GM18507 (cell line): ENCODE measurements at regions not wholly inside any gene's neighbourhood (a gene's known extent, or its start where the extent isn't known, plus 50 kb on each side); places are given as distances from the start of the nearest gene placed in this dataset.

ENCODE experiments used
- DNase-seq: peaks from one replicate; pipeline ENCODE4 v3.0.0; 2011; ENCODE audit warnings: low read depth; ENCODE audit not compliant: insufficient read length; ENCODE audit errors: extremely low spot score
- FAIRE-seq: peaks from 2 replicates; lab custom pipeline; 2011; peaks lifted over from hg19 to GRCh38; lab: Jason Lieb, UNC

DNA sequence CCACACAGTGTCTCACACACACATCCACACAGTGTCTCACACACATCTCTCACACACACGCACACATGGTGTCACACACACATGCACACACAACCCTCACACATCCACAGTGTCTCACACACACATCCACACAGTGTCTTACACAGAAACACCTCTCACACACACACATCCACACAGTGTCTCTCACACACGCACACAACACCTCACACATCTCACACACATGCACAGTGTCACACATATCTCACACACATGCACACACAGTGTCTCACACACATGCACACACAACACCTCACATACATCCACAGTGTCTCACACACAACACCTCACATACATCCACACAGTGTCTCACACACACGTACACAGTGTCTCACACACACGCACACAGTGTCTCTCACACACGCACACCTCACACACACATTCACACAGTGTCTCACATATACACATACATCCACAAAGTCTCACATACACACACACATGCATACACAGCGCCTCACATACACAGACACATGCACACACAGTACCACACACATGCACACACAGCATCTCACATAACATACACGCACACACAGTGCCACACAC is 473.9 kb upstream of the HS6ST1 start:
- DNase-seq (no peak), FAIRE-seq (peak; percentile 26)

- FAIRE-seq = no peak
Measured at GRCh38 chr2:128793404-128793803, 474.7 kb upstream of the HS6ST1 start.

GRCh38 chr2:128794285-128794684 is 475.6 kb upstream of the HS6ST1 start:
- FAIRE-seq (no peak), DNase-seq (no peak)

More at GRCh38 chr2:128793404-128793803, 474.7 kb upstream of the HS6ST1 start:
- no peak for DNase-seq

- FAIRE-seq = no peak
Measured at GRCh38 chr2:128796321-128796720, 477.7 kb upstream of the HS6ST1 start.

DNA sequence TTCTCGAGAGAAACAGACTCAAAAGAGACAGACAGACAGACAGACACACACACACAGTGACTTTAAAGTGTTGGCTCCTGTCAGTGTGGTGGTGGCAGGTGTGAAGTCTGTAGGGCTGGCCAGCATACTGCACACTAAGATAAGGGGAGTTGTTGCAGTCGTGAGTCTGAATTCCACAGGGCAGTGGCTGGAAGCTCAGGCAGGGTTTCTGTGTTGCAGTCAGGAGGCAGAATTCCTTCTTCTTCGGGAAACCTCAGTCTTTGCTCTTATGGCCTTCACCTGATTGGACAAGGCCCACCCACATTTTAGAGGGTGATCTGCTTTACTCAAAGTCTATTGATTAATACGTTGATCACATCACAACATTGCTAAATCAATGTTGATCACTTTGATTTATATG is 478.4 kb upstream of the HS6ST1 start:
- FAIRE-seq = no peak
- DNase-seq = no peak

More at GRCh38 chr2:128796321-128796720, 477.7 kb upstream of the HS6ST1 start:
- no peak for DNase-seq

DNA sequence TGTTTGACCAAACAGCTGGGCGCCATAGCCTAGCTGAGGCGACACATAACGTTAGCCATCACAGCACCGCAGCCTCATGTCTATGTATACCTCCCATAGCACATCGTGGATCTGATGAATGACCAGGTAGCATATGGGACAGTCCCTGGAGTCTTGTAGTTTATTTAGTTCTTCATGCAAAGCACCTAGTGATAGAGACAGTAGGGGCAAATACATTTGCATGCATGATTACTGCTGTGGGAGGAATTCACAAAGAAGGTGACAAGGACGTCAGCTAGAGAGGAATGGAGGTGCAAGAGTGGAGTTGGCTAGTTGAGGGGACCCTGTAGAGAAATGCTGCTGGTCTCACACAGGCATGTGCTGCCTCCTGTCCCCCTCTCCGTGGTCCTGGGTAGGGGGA is 478.9 kb upstream of the HS6ST1 start:
- FAIRE-seq = peak; percentile 39
- DNase-seq = no peak

DNA sequence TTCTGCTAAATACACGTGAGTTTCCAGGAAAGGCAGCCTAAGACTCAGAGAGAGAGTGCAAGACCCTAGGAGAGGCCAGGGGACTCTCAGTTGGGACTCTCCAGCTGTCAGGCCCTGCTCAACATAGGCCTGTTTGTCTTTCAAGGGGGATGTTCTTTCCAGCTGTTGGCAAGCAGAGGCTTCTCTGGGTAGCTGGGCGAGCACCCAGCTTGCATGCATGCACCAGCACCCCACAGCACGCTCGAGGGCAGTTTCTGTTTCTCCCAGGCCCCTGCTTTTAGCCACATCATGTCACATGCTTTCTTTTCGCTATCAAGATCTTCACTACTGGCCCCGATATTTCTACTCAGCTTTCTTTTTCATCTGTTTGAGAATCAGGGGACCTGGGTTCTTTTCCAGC is 479.3 kb upstream of the HS6ST1 start:
- peak; percentile 62 for FAIRE-seq
- DNase-seq = peak; percentile 12

GRCh38 chr2:128798502-128799283 is 480.0 kb upstream of the HS6ST1 start:
- DNase-seq (no peak), FAIRE-seq (no peak)

GRCh38 chr2:128799284-128799552 is 480.6 kb upstream of the HS6ST1 start:
- DNase-seq (no peak), FAIRE-seq (no peak)

DNA sequence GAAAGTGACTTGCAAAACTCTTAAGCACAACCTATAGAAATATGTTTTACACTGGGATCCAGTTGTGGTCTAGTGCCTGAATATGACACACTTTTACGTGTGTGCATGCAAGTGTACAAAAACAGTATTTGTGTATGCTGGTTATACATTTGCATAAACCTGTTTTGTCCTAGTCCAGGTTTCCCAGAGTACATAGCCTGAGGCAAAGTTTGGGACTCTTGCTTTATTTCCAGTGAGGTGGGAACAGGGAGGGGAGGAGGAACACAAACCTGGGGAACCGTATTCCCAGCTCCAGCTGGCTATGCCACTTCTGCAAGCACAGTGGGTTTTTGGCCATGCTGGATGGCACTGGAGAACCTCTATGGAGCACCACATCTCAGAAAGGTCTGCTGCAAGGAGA is 481.1 kb upstream of the HS6ST1 start:
- FAIRE-seq = no peak
- no peak for DNase-seq

- DNase-seq = no peak
- FAIRE-seq = no peak
Measured at GRCh38 chr2:128801576-128801975, 482.9 kb upstream of the HS6ST1 start.

DNA sequence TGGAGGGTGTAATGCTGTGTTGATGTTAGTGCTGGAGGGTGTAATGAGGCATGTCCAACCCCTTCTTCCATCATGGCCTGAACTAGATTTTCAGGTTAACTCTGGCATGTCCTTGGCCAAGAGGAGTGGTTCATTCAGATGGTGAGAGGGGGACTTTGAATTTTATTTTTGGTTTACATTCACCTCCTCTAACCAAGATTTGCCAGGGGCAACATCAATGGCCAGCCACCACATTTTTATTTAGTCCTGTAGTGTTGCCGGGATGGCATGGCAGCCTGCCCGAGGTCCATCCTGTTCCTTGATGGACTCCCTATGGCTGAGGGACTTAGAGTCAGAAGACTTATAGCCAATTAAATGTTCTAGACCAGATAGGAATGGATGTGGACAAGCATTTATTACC is 484.6 kb upstream of the HS6ST1 start:
- FAIRE-seq (no peak), DNase-seq (no peak)

DNA sequence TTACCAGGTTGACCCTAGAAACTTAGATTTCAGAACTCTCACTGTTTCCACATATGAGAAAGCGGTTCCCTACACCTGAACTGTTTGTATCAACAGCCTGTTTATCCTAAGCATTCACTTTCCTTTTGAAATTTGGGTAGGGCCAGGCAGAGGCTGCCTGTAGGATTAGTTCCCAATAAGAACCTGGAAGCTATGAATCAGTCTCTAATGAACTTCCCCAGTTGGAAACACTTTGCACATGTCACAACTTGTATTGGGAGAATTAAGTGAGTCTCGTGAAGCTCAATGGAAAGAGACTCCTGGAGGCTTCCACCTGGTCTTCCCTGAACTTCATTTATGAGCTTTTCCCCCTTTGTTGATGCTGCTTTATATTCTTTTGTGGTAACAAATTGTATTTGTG is 486.6 kb upstream of the HS6ST1 start:
- FAIRE-seq (no peak), DNase-seq (no peak)

DNA sequence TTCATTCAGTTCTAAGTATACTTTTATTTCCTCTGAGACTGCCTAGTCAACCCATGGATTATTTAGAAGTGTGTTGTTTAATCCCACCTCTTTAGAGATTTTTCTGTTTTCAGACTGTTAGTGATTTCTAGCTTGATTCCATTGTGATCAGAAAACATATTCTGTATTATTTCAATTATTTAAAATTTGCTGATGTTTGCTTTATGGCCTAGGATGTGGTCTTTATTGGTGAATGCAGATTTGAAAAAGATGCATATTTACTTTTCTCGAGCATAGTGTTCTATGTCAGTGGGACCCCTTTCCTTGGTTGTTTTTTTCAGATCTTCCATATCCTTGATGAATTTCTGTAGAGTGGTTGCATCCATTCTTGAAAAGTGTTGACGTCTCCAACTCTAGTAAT is 487.2 kb upstream of the HS6ST1 start:
- DNase-seq (no peak), FAIRE-seq (no peak)

DNA sequence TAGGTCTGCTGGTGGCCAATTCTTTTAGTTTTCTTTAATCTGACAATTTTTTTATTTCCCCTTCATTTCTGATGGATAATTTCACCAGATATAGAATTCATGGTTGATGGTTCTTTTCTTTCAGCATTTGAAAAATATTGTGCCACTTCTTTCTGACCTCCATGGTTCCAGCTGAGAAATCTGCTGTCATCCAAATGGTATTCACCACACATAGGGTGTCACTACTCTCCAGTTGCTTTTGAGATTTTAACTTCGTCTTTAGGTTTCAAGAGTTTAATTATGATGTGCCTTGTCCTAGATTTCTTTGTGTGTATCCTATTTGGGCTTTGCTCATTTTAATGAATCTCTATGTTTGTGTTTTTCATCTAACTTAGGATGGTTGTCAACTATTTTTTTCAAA is 488.6 kb upstream of the HS6ST1 start:
- DNase-seq (no peak), FAIRE-seq (no peak)

- FAIRE-seq (no peak), DNase-seq (no peak)
Measured at GRCh38 chr2:128808462-128809258, 490.0 kb upstream of the HS6ST1 start.

GRCh38 chr2:128809259-128809636 is 490.6 kb upstream of the HS6ST1 start:
- DNase-seq = no peak
- no peak for FAIRE-seq

DNA sequence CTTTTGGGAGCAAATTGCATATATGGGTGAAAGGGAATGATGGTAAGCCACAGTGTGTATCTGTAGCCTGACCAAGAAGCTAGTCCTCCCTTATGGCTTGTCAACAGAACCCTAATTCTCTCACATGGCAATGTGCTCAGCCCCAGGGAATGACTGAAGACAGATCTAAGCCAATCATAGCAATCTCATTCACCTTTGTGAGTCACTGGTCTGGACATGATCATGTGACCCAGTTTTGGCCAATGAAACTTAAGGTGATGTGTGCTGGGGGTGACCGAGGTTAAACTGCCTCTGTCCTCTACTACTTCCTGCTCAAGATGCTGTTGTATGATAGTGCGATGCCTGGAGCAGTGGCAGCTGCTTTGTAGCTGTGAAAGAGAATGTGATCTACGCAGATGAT is 491.2 kb upstream of the HS6ST1 start:
- no peak for FAIRE-seq
- DNase-seq = no peak

- DNase-seq (no peak), FAIRE-seq (no peak)
Measured at GRCh38 chr2:128812183-128812940, 493.7 kb upstream of the HS6ST1 start.

- FAIRE-seq (no peak), DNase-seq (no peak)
Measured at GRCh38 chr2:128813352-128814034, 494.8 kb upstream of the HS6ST1 start.
